Epithelial cell of proximal tubule (primary cell): ENCODE measurements at regions not wholly inside any gene's neighbourhood (a gene's known extent, or its start where the extent isn't known, plus 50 kb on each side); places are given as distances from the start of the nearest gene placed in this dataset.

Experiments
- DNase-seq: peaks from one replicate; pipeline ENCODE4 v3.0.0-alpha.2; 2011; ENCODE audit warnings: low read depth
- H3K4me3 ChIP-seq: 2 replicates; pipeline ENCODE4 v1.5.1; 2011; ENCODE audit warnings: low read depth, mild to moderate bottlenecking, low read length
- TF ChIP-seq, protein P1 (sequence below): conservative IDR thresholded peaks from 2 replicates; pipeline ENCODE4 v1.5.1; 2012; ENCODE audit warnings: low read depth, mild to moderate bottlenecking, low read length

DNA sequence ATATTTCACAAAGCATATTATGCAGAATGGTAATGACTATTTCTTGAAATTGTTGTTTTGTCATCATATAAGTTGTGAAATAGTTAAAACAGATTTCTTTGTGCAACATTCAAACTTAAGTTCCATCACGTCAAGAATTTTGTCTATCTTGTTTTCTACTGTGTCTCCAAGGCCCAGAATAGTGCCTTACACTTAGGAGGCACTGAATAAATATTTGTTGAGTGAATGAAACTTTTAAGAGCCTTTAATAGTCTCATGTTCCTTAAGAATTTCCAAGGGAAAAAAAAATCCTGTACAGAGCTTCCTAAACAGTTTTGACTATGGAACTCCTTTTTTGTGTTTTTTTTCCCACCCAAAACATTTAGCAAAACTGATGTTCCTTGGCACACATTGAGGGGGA, 50.8 kb upstream of the TNFSF18 start:
- TF ChIP-seq, protein P1, sequence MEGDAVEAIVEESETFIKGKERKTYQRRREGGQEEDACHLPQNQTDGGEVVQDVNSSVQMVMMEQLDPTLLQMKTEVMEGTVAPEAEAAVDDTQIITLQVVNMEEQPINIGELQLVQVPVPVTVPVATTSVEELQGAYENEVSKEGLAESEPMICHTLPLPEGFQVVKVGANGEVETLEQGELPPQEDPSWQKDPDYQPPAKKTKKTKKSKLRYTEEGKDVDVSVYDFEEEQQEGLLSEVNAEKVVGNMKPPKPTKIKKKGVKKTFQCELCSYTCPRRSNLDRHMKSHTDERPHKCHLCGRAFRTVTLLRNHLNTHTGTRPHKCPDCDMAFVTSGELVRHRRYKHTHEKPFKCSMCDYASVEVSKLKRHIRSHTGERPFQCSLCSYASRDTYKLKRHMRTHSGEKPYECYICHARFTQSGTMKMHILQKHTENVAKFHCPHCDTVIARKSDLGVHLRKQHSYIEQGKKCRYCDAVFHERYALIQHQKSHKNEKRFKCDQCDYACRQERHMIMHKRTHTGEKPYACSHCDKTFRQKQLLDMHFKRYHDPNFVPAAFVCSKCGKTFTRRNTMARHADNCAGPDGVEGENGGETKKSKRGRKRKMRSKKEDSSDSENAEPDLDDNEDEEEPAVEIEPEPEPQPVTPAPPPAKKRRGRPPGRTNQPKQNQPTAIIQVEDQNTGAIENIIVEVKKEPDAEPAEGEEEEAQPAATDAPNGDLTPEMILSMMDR: no peak
- no peak overlapping the region for H3K4me3 ChIP-seq
- no peak for DNase-seq

DNA sequence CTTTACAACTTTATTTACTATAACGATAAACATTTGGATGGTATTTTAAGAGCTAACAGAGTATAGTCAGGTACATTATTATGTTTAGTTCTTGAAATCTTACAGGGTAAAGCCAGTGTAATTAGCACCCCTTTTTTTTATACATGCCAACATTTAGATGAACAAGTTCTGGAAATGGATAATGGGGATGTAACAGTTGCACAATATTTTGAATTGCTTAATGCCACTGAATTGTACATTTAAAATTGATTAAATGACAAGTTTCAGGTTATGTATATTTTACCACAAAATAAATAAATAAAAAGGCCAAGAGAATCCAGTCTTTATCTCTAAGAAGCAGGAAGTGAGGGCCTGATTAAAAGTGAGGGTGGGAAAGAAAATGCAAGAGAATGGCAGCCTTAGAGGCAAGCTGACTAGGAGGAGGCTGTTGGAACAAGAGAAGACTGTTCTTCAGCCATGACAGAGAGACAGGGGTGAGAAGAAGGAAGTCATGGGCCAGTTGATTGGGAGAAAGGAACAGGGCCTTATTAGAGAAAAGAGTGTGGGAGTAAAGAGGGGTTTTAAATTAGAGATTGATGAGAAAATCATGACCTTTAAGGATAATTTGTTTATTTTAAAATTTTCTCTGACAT, 49.9 kb upstream of the TNFSF18 start:
- TF ChIP-seq, protein P1: no peak

More for the DNA sequence above, 49.9 kb upstream of the TNFSF18 start:
- H3K4me3 ChIP-seq: no peak overlapping the region
- DNase-seq: no peak
